ENCODE measurements at regions not wholly inside any gene's neighbourhood (a gene's known extent, or its start where the extent isn't known, plus 50 kb on each side); places are given as distances from the start of the nearest gene placed in this dataset.

DNA sequence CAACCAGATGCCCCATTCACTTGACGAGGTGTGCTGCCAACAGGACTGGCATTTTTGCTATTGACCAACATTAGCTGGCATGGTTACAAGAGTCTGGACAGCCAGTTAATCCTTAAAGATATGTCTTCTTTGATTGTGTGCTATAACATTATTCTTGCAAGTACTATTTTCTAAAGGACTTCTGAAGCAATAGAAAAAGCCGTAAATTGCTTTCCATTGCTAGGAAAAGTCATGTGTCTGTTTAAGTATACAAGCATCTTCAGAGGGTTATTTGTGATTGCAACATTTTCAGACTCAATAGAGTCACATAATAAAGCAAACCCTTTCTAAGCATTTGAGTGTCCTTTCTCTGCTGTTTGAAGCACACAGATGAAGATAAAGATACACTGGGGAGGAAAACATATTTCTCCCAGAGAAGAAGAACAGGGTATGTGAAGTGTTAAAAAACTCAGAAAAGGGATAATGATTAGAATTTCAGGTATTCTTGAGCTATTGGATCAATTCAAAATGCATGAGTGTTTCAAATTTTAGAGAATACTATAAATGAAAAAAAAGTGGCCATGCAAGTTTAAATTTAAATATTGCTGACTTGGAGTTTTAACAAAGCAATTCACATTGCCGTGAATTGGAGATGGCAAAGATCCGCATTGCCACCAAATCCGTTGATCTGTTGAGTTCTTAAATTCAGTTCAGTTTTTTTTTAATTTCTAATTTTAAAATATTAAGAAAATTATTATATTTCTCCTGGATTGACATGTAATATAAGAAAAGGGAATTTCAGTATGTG, 191.7 kb upstream of the MAP3K7 start:
- TF ChIP-seq, protein P1, sequence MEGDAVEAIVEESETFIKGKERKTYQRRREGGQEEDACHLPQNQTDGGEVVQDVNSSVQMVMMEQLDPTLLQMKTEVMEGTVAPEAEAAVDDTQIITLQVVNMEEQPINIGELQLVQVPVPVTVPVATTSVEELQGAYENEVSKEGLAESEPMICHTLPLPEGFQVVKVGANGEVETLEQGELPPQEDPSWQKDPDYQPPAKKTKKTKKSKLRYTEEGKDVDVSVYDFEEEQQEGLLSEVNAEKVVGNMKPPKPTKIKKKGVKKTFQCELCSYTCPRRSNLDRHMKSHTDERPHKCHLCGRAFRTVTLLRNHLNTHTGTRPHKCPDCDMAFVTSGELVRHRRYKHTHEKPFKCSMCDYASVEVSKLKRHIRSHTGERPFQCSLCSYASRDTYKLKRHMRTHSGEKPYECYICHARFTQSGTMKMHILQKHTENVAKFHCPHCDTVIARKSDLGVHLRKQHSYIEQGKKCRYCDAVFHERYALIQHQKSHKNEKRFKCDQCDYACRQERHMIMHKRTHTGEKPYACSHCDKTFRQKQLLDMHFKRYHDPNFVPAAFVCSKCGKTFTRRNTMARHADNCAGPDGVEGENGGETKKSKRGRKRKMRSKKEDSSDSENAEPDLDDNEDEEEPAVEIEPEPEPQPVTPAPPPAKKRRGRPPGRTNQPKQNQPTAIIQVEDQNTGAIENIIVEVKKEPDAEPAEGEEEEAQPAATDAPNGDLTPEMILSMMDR (IDR thresholded peaks at IDR 0.05 in 2 of 3, conservative IDR thresholded peaks at IDR 0.05 in 1 of 3; ENCODE audit: control insufficient read depth in 2 of 3, extremely low read depth in 1 of 3, insufficient read depth in 1 of 3, low read depth in 3 of 3, low read length in 3 of 3): no peak
- TF ChIP-seq GABPA (IDR thresholded peaks at IDR 0.05; ENCODE audit: low read depth) (no peak), HDGF (IDR thresholded peaks at IDR 0.05) (no peak), DPF2 (IDR thresholded peaks at IDR 0.05) (no peak), TBL1XR1 (IDR thresholded peaks at IDR 0.05; ENCODE audit: low read depth, low read length) (no peak), RELA (IDR thresholded peaks at IDR 0.05; ENCODE audit: borderline replicate concordance, partially characterized antibody) (no peak), STAT3 (IDR thresholded peaks at IDR 0.05; ENCODE audit: low read depth, low read length) (no peak), POLR2A (IDR thresholded peaks at IDR 0.05; ENCODE audit: low read depth, low read length) (no peak)
- TF ChIP-seq, protein P2, sequence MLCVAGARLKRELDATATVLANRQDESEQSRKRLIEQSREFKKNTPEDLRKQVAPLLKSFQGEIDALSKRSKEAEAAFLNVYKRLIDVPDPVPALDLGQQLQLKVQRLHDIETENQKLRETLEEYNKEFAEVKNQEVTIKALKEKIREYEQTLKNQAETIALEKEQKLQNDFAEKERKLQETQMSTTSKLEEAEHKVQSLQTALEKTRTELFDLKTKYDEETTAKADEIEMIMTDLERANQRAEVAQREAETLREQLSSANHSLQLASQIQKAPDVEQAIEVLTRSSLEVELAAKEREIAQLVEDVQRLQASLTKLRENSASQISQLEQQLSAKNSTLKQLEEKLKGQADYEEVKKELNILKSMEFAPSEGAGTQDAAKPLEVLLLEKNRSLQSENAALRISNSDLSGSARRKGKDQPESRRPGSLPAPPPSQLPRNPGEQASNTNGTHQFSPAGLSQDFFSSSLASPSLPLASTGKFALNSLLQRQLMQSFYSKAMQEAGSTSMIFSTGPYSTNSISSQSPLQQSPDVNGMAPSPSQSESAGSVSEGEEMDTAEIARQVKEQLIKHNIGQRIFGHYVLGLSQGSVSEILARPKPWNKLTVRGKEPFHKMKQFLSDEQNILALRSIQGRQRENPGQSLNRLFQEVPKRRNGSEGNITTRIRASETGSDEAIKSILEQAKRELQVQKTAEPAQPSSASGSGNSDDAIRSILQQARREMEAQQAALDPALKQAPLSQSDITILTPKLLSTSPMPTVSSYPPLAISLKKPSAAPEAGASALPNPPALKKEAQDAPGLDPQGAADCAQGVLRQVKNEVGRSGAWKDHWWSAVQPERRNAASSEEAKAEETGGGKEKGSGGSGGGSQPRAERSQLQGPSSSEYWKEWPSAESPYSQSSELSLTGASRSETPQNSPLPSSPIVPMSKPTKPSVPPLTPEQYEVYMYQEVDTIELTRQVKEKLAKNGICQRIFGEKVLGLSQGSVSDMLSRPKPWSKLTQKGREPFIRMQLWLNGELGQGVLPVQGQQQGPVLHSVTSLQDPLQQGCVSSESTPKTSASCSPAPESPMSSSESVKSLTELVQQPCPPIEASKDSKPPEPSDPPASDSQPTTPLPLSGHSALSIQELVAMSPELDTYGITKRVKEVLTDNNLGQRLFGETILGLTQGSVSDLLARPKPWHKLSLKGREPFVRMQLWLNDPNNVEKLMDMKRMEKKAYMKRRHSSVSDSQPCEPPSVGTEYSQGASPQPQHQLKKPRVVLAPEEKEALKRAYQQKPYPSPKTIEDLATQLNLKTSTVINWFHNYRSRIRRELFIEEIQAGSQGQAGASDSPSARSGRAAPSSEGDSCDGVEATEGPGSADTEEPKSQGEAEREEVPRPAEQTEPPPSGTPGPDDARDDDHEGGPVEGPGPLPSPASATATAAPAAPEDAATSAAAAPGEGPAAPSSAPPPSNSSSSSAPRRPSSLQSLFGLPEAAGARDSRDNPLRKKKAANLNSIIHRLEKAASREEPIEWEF (IDR thresholded peaks at IDR 0.05; ENCODE audit: insufficient replicate concordance, low read depth, low read length): no peak
- TF ChIP-seq, protein P3, sequence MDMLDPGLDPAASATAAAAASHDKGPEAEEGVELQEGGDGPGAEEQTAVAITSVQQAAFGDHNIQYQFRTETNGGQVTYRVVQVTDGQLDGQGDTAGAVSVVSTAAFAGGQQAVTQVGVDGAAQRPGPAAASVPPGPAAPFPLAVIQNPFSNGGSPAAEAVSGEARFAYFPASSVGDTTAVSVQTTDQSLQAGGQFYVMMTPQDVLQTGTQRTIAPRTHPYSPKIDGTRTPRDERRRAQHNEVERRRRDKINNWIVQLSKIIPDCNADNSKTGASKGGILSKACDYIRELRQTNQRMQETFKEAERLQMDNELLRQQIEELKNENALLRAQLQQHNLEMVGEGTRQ (IDR thresholded peaks at IDR 0.05; ENCODE audit: borderline replicate concordance, low read depth, low read length): no peak

All from GM12878 (cell line).